MM.1S (cell line): ENCODE measurements at regions not wholly inside any gene's neighbourhood (a gene's known extent, or its start where the extent isn't known, plus 50 kb on each side); places are given as distances from the start of the nearest gene placed in this dataset.

Experiments used
- DNase-seq: peaks from one replicate; pipeline ENCODE4 v3.0.0-alpha.2; 2015
- H2AFZ ChIP-seq: fragments of 300-600 bp; sonication (generic); 2 replicates; pipeline ENCODE4 v1.6.0; 2016; ENCODE audit warnings: antibody characterized with exemption, low read length
- H3F3A ChIP-seq: fragments of 300-600 bp; sonication (generic); 2 replicates; pipeline ENCODE4 v1.6.1; 2016; ENCODE audit warnings: mild to moderate bottlenecking, antibody characterized with exemption, low read length, moderate library complexity, mixed read lengths; ENCODE audit not compliant: insufficient read depth
- H3K27ac ChIP-seq: fragments of 300-600 bp; sonication (generic); 2 replicates; pipeline ENCODE4 v1.5.1; 2016; ENCODE audit warnings: mild to moderate bottlenecking, low read length
- H3K27me3 ChIP-seq: fragments of 300-600 bp; sonication (generic); replicated peaks from 2 replicates; pipeline ENCODE4 v1.6.0; 2016; ENCODE audit warnings: low read length; ENCODE audit not compliant: insufficient read depth
- H3K36me3 ChIP-seq: fragments of 300-600 bp; sonication (generic); replicated peaks from 2 replicates; pipeline ENCODE4 v1.6.1; 2016; ENCODE audit warnings: mild to moderate bottlenecking, low read length, mixed read lengths; ENCODE audit not compliant: insufficient read depth
- H3K4me1 ChIP-seq: fragments of 300-600 bp; sonication (generic); 2 replicates; pipeline ENCODE4 v1.6.1; 2016; ENCODE audit warnings: low read length, mixed read lengths
- H3K4me2 ChIP-seq: fragments of 300-600 bp; sonication (generic); 2 replicates; pipeline ENCODE4 v1.6.0; 2016; ENCODE audit warnings: low read depth, low read length
- H3K4me3 ChIP-seq: fragments of 300-600 bp; sonication (generic); 2 replicates; pipeline ENCODE4 v1.5.1; 2016; ENCODE audit warnings: low read length, mixed read lengths
- H3K79me2 ChIP-seq: fragments of 300-600 bp; sonication (generic); 2 replicates; pipeline ENCODE4 v1.6.1; 2016; ENCODE audit warnings: mixed run types, low read length, mixed read lengths
- H3K9ac ChIP-seq: fragments of 300-600 bp; sonication (generic); 2 replicates; pipeline ENCODE4 v1.6.1; 2016; ENCODE audit warnings: low read length, mixed read lengths
- H3K9me2 ChIP-seq: fragments of 300-600 bp; sonication (generic); replicated peaks from 2 replicates; pipeline ENCODE4 v1.6.1; 2016; ENCODE audit warnings: mild to moderate bottlenecking, low read length, mixed read lengths; ENCODE audit not compliant: insufficient read depth
- H3K9me3 ChIP-seq: fragments of 300-600 bp; sonication (generic); replicated peaks from 2 replicates; pipeline ENCODE4 v1.6.1; 2016; ENCODE audit warnings: mild to moderate bottlenecking, low read length, mixed read lengths; ENCODE audit not compliant: insufficient read depth
- H4K20me1 ChIP-seq: fragments of 300-600 bp; sonication (generic); 2 replicates; pipeline ENCODE4 v1.6.1; 2016; ENCODE audit warnings: mild to moderate bottlenecking, low read length, moderate library complexity, mixed read lengths; ENCODE audit not compliant: insufficient read depth
- EZH2 ChIP-seq: fragments of 300-600 bp; sonication (generic); optimal IDR thresholded peaks from 2 replicates; pipeline ENCODE3; 2017; ENCODE audit warnings: low read depth, mild to moderate bottlenecking, antibody characterized with exemption, low read length, mixed read lengths
- EZH2phosphoT487 ChIP-seq: fragments of 300-600 bp; sonication (generic); IDR thresholded peaks from 2 replicates; pipeline ENCODE4 v1.6.1; 2018; ENCODE audit warnings: antibody characterized with exemption, low read length
- TF ChIP-seq, protein P1 (sequence below): fragments of 300-600 bp; sonication (generic); IDR thresholded peaks from 2 replicates; pipeline ENCODE4 v1.5.1; 2016; ENCODE audit warnings: antibody characterized with exemption, low read length, mixed read lengths

DNA sequence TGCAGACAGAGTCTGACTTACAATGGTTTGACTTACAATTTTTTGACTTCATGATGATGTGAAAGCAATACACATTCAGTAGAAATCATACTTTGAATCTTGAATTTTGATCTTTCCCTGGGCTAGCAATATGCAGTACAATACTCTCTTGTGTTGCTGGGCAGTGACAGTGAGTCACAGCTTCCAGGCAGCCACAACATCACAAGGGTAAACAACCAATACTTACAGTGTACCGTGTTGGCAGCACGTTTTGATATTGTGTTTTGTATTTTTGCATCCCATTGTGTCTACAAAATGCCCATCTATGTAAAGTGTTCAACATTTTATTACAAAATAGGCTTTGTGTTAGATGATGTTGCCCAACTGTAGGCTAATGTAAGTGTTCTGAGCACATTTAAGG, 150.9 kb downstream of the NTMT2 start:
- Histone ChIP-seq H3K4me2 (no peak overlapping the region), H3F3A (no peaks in the 10 kb centered on the region), H3K9ac (no peak overlapping the region), H2AFZ (no peak overlapping the region), H3K27me3 (no peaks in the 10 kb centered on the region), H3K79me2 (no peaks in the 10 kb centered on the region), H3K9me3 (no peaks in the 10 kb centered on the region), H3K36me3 (no peaks in the 10 kb centered on the region), H3K9me2 (no peaks in the 10 kb centered on the region), H3K4me3 (no peak overlapping the region), H3K27ac (no peak overlapping the region), H4K20me1 (no peaks in the 10 kb centered on the region), H3K4me1 (no peaks in the 10 kb centered on the region)
- DNase-seq: no peak
- TF ChIP-seq, protein P1, sequence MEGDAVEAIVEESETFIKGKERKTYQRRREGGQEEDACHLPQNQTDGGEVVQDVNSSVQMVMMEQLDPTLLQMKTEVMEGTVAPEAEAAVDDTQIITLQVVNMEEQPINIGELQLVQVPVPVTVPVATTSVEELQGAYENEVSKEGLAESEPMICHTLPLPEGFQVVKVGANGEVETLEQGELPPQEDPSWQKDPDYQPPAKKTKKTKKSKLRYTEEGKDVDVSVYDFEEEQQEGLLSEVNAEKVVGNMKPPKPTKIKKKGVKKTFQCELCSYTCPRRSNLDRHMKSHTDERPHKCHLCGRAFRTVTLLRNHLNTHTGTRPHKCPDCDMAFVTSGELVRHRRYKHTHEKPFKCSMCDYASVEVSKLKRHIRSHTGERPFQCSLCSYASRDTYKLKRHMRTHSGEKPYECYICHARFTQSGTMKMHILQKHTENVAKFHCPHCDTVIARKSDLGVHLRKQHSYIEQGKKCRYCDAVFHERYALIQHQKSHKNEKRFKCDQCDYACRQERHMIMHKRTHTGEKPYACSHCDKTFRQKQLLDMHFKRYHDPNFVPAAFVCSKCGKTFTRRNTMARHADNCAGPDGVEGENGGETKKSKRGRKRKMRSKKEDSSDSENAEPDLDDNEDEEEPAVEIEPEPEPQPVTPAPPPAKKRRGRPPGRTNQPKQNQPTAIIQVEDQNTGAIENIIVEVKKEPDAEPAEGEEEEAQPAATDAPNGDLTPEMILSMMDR: no peak
- no peak for TF ChIP-seq EZH2phosphoT487

DNA sequence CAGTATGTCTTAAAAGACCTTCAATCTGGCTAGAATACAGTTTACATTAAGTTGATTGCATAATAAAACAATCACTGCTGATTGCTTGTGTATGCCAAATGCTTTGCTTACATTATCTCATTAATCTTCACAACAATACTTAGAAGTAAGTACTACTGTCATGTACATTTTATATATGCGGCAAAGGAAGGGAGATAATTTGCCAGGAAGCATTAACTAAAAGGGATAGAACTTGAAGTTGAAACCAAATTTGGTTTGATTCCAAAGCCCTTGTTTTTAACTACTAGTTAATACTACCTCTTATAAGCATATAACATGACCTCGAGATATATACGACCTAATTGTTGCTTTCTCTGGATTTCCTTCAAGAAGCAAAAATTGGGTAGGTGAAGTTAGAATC, 155.8 kb downstream of the NTMT2 start:
- no peak for TF ChIP-seq EZH2
- TF ChIP-seq, protein P1: no peak
- TF ChIP-seq EZH2phosphoT487: no peak
- no peaks in the 10 kb centered on the region for H3K27me3 ChIP-seq
- no peaks in the 10 kb centered on the region for H3K4me1 ChIP-seq
- H3K79me2 ChIP-seq: no peaks in the 10 kb centered on the region
- H2AFZ ChIP-seq: no peak overlapping the region
- no peak overlapping the region for H3K4me3 ChIP-seq
- DNase-seq: no peak
- H3K4me2 ChIP-seq: no peak overlapping the region
- no peaks in the 10 kb centered on the region for H3K9me3 ChIP-seq
- no peaks in the 10 kb centered on the region for H3K36me3 ChIP-seq
- H3F3A ChIP-seq: no peaks in the 10 kb centered on the region
- no peak overlapping the region for H3K27ac ChIP-seq
- 0 out of 2 replicates have a peak, but pooled peaks cover 3% of the 10 kb centered on the region for H3K9me2 ChIP-seq
- H4K20me1 ChIP-seq: no peaks in the 10 kb centered on the region
- H3K9ac ChIP-seq: no peak overlapping the region

DNA sequence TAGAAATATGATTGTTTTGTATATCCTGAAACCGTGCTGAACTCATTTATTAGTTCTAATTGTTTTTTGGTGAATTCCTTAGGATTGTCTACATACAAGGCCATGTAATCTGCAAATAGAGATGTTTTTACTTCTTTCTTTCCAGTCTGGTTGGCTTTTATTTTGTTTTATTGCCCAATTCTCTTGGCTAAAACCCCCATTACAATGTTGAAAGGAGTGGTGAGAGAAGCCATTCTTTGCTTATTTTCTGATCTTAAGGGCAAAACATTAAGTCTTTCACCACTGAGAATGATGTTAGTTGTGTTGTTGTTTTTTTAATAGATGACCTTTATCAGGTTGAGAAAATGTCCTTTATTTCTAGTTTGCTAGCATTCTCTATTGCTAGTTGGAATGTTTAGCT, 157.3 kb downstream of the NTMT2 start:
- no peak for TF ChIP-seq EZH2
- TF ChIP-seq, protein P1: no peak
- no peak for TF ChIP-seq EZH2phosphoT487
- Histone ChIP-seq H3K9me2 (0 out of 2 replicates have a peak, but pooled peaks cover 3% of the 10 kb centered on the region), H3K4me2 (no peak overlapping the region), H3K27ac (no peak overlapping the region), H3K9ac (no peak overlapping the region), H3K4me3 (no peak overlapping the region), H3K9me3 (no peaks in the 10 kb centered on the region), H3K79me2 (no peaks in the 10 kb centered on the region), H2AFZ (no peak overlapping the region), H3F3A (no peaks in the 10 kb centered on the region), H4K20me1 (no peaks in the 10 kb centered on the region), H3K27me3 (no peaks in the 10 kb centered on the region), H3K36me3 (no peaks in the 10 kb centered on the region), H3K4me1 (no peaks in the 10 kb centered on the region)
- no peak for DNase-seq
